ENCODE measurements at regions not wholly inside any gene's neighbourhood (a gene's known extent, or its start where the extent isn't known, plus 50 kb on each side); places are given as distances from the start of the nearest gene placed in this dataset.

GRCh38 chr1:34408011-34408410 is 231.3 kb downstream of the C1orf94 start:
- no peak for DNase-seq (ENCODE audit: low spot score)
- no peaks in the 10 kb centered on the region for H3K27me3 ChIP-seq (ENCODE audit: control insufficient read depth in 4 of 4, insufficient read depth in 4 of 4, low read length in 3 of 4)
- H3K4me3 ChIP-seq (ENCODE audit: low read depth in 1 of 3, low read length in 3 of 3): no peak overlapping the region
- TF ChIP-seq FOXA2 (IDR thresholded peaks at IDR 0.05): no peak
- TF ChIP-seq, protein P1, sequence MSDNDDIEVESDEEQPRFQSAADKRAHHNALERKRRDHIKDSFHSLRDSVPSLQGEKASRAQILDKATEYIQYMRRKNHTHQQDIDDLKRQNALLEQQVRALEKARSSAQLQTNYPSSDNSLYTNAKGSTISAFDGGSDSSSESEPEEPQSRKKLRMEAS (IDR thresholded peaks at IDR 0.05): no peak
- TF ChIP-seq RXRA (IDR thresholded peaks at IDR 0.05): no peak
- TF ChIP-seq, protein P2, sequence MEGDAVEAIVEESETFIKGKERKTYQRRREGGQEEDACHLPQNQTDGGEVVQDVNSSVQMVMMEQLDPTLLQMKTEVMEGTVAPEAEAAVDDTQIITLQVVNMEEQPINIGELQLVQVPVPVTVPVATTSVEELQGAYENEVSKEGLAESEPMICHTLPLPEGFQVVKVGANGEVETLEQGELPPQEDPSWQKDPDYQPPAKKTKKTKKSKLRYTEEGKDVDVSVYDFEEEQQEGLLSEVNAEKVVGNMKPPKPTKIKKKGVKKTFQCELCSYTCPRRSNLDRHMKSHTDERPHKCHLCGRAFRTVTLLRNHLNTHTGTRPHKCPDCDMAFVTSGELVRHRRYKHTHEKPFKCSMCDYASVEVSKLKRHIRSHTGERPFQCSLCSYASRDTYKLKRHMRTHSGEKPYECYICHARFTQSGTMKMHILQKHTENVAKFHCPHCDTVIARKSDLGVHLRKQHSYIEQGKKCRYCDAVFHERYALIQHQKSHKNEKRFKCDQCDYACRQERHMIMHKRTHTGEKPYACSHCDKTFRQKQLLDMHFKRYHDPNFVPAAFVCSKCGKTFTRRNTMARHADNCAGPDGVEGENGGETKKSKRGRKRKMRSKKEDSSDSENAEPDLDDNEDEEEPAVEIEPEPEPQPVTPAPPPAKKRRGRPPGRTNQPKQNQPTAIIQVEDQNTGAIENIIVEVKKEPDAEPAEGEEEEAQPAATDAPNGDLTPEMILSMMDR (IDR thresholded peaks at IDR 0.05; ENCODE audit: low read depth, low read length, missing input control): no peak
- TF ChIP-seq SP1 (IDR thresholded peaks at IDR 0.05): no peak
- TF ChIP-seq REST (IDR thresholded peaks at IDR 0.05): no peak
- no peak for TF ChIP-seq HNF4A (conservative IDR thresholded peaks at IDR 0.05)
- TF ChIP-seq HNF4G (IDR thresholded peaks at IDR 0.05): no peak
- no peak overlapping the region for H3K27ac ChIP-seq (ENCODE audit: low read depth in 1 of 2, low read length in 2 of 2)
- H3K36me3 ChIP-seq (ENCODE audit: control insufficient read depth in 4 of 4, insufficient read depth in 3 of 4, low read depth in 1 of 4, low read length in 3 of 4): no peaks in the 10 kb centered on the region
- H3K9me3 ChIP-seq (ENCODE audit: control insufficient read depth in 4 of 4, low read length in 3 of 4): peaks cover 0 to 3% (median under 1%) of the 10 kb centered on the region in 4 donors
- peaks cover 0 to 5% (median 0%) of the 10 kb centered on the region in 4 donors for H3K4me1 ChIP-seq (ENCODE audit: control insufficient read depth in 4 of 4, insufficient read depth in 4 of 4, low read length in 3 of 4)
- 70% methylated on average over 4 of the region's 4 CpGs for WGBS
- H3K9ac ChIP-seq (ENCODE audit: low read depth in 1 of 2, low read length in 2 of 2): no peak overlapping the region

DNA sequence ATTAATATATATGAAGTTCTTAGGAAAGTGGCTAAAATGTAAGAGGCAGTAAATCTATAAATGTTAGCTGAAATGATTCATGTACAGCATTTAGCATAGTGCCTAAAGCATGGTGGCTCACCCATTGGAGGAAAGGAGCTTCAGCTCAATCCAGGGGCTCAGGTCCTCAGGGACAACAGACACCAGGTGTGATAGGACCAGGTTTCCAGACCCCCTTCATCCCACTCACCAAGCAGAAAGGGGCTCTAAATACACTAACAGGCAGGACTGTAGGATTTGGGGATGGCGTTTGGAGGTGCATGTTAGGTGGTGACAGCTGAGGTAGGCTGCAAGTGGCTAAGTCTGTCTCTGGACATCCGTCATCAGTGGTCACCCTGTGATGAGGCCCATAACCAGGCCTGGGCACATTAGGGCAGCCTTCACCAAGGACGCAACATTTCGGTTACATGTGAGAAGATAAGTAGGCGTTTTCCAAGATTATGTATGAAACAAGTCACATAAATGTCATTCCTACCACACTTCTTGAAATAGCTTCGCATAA is 233.1 kb downstream of the C1orf94 start:
- 87% methylated on average over 6 of the region's 6 CpGs for WGBS
- peaks cover 0 to 5% (median 0%) of the 10 kb centered on the region in 4 donors for H3K4me1 ChIP-seq (ENCODE audit: control insufficient read depth in 4 of 4, insufficient read depth in 4 of 4, low read length in 3 of 4)
- DNase-seq (ENCODE audit: low spot score): no peak
- H3K4me3 ChIP-seq (ENCODE audit: low read depth in 1 of 3, low read length in 3 of 3): no peak overlapping the region
- H3K27ac ChIP-seq (ENCODE audit: low read depth in 1 of 2, low read length in 2 of 2): no peak overlapping the region
- no peaks in the 10 kb centered on the region for H3K36me3 ChIP-seq (ENCODE audit: control insufficient read depth in 4 of 4, insufficient read depth in 3 of 4, low read depth in 1 of 4, low read length in 3 of 4)
- H3K9ac ChIP-seq (ENCODE audit: low read depth in 1 of 2, low read length in 2 of 2): no peak overlapping the region
- peaks cover 0 to 3% (median 0%) of the 10 kb centered on the region in 4 donors for H3K27me3 ChIP-seq (ENCODE audit: control insufficient read depth in 4 of 4, insufficient read depth in 4 of 4, low read length in 3 of 4)
- no peaks in the 10 kb centered on the region for H3K9me3 ChIP-seq (ENCODE audit: control insufficient read depth in 4 of 4, low read length in 3 of 4)
- TF ChIP-seq YY1 (IDR thresholded peaks at IDR 0.05) (no peak), FOXA2 (IDR thresholded peaks at IDR 0.05) (no peak), RXRA (IDR thresholded peaks at IDR 0.05) (no peak), GABPA (IDR thresholded peaks at IDR 0.05 in 1 of 2, conservative IDR thresholded peaks at IDR 0.05 in 1 of 2) (no peak), FOXA1 (IDR thresholded peaks at IDR 0.05) (no peak), HNF4A (conservative IDR thresholded peaks at IDR 0.05) (no peak), HNF4G (IDR thresholded peaks at IDR 0.05) (no peak), TAF1 (conservative IDR thresholded peaks at IDR 0.05) (no peak), RAD21 (IDR thresholded peaks at IDR 0.05) (no peak), JUND (IDR thresholded peaks at IDR 0.05) (no peak), EGR1 (IDR thresholded peaks at IDR 0.05; ENCODE audit: low read depth in 2 of 2) (no peak), NR2F2 (IDR thresholded peaks at IDR 0.05) (no peak), SP1 (IDR thresholded peaks at IDR 0.05) (no peak), REST (IDR thresholded peaks at IDR 0.05) (no peak)
- TF ChIP-seq, protein P2 (IDR thresholded peaks at IDR 0.05; ENCODE audit: low read depth, low read length, missing input control): no peak
- TF ChIP-seq, protein P1 (IDR thresholded peaks at IDR 0.05): no peak
- TF ChIP-seq, protein P3, sequence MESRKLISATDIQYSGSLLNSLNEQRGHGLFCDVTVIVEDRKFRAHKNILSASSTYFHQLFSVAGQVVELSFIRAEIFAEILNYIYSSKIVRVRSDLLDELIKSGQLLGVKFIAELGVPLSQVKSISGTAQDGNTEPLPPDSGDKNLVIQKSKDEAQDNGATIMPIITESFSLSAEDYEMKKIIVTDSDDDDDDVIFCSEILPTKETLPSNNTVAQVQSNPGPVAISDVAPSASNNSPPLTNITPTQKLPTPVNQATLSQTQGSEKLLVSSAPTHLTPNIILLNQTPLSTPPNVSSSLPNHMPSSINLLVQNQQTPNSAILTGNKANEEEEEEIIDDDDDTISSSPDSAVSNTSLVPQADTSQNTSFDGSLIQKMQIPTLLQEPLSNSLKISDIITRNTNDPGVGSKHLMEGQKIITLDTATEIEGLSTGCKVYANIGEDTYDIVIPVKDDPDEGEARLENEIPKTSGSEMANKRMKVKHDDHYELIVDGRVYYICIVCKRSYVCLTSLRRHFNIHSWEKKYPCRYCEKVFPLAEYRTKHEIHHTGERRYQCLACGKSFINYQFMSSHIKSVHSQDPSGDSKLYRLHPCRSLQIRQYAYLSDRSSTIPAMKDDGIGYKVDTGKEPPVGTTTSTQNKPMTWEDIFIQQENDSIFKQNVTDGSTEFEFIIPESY (IDR thresholded peaks at IDR 0.05): no peak

All from liver (tissue), 8 donors.